Keratinocyte (primary cell): ENCODE measurements at regions not wholly inside any gene's neighbourhood (a gene's known extent, or its start where the extent isn't known, plus 50 kb on each side); places are given as distances from the start of the nearest gene placed in this dataset.

Experiments used
- DNase-seq: peaks from one replicate; pipeline ENCODE4 v3.0.0-alpha.2; 2011; ENCODE audit warnings: low read depth, missing footprints, low spot score
- FAIRE-seq: peaks from 2 replicates; lab custom pipeline; 2011; peaks lifted over from hg19 to GRCh38; lab: Jason Lieb, UNC
- H2AFZ ChIP-seq: 2 replicates; pipeline ENCODE4 v1.6.0; 2012; ENCODE audit warnings: low read length, control low read depth, inconsistent platforms; ENCODE audit not compliant: control insufficient read depth
- H3K27ac ChIP-seq: 2 replicates; pipeline ENCODE4 v1.5.1; 2011; ENCODE audit warnings: low read length; ENCODE audit not compliant: control insufficient read depth, insufficient read depth
- H3K27me3 ChIP-seq: 3 replicates; pipeline ENCODE4 v1.6.0; 2011; ENCODE audit warnings: low read length; ENCODE audit not compliant: control insufficient read depth, insufficient read depth; ENCODE audit errors: extremely low read depth
- H3K36me3 ChIP-seq, 2 experiments: 2 replicates in 1 of 2; 3 replicates in 1 of 2; pipeline ENCODE4 v1.5.1; 2011; ENCODE audit warnings: low read length in 2 of 2, mild to moderate bottlenecking in 1 of 2; ENCODE audit not compliant: control insufficient read depth in 2 of 2, insufficient read depth in 2 of 2; ENCODE audit errors: extremely low read depth in 1 of 2
- H3K4me1 ChIP-seq: 3 replicates; pipeline ENCODE4 v1.5.1; 2011; ENCODE audit warnings: low read length; ENCODE audit not compliant: control insufficient read depth, insufficient read depth; ENCODE audit errors: extremely low read depth
- H3K4me2 ChIP-seq: 3 replicates; pipeline ENCODE4 v1.6.0; 2011; ENCODE audit warnings: low read depth, low read length; ENCODE audit not compliant: control insufficient read depth, insufficient read depth; ENCODE audit errors: extremely low read depth
- H3K4me3 ChIP-seq, 3 experiments: fragments of 200-600 bp in 1 of 3; sonication (generic) in 1 of 3; 2 replicates in 2 of 3; 3 replicates in 1 of 3; pipeline ENCODE4 v1.5.1; 2011 to 2016; ENCODE audit warnings: low read length in 3 of 3, mild to moderate bottlenecking in 3 of 3, control low read depth in 2 of 3, inconsistent platforms in 1 of 3, low read depth in 1 of 3, mixed read lengths in 1 of 3, mixed run types in 1 of 3, moderate library complexity in 1 of 3; ENCODE audit not compliant: control insufficient read depth in 2 of 3, insufficient read depth in 2 of 3; ENCODE audit errors: extremely low read depth in 1 of 3
- H3K79me2 ChIP-seq: 2 replicates; pipeline ENCODE4 v1.6.0; 2012; ENCODE audit warnings: low read length; ENCODE audit not compliant: control insufficient read depth, insufficient read depth
- H3K9ac ChIP-seq: 3 replicates; pipeline ENCODE4 v1.6.0; 2011; ENCODE audit warnings: low read length; ENCODE audit not compliant: control insufficient read depth, insufficient read depth; ENCODE audit errors: extremely low read depth
- H3K9me1 ChIP-seq: 3 replicates; pipeline ENCODE4 v1.6.0; 2011; ENCODE audit warnings: low read length; ENCODE audit not compliant: control insufficient read depth, insufficient read depth; ENCODE audit errors: extremely low read depth
- H3K9me3 ChIP-seq: 2 replicates; pipeline ENCODE4 v1.5.1; 2012; ENCODE audit warnings: low read depth, low read length; ENCODE audit not compliant: control insufficient read depth
- H4K20me1 ChIP-seq: 3 replicates; pipeline ENCODE4 v1.6.0; 2011; ENCODE audit warnings: low read length; ENCODE audit not compliant: control insufficient read depth, insufficient read depth; ENCODE audit errors: extremely low read depth
- CTCF ChIP-seq, 3 experiments: IDR thresholded peaks in 1 of 3; conservative IDR thresholded peaks in 1 of 3; optimal IDR thresholded peaks in 1 of 3; 2 replicates in 2 of 3; 3 replicates in 1 of 3; pipeline versions ENCODE3 to v1.5.1; 2011; ENCODE audit warnings: low read length in 3 of 3, mild to moderate bottlenecking in 3 of 3, moderate library complexity in 2 of 3, control low read depth in 1 of 3, inconsistent platforms in 1 of 3; ENCODE audit not compliant: insufficient read depth in 2 of 3; ENCODE audit errors: extremely low read depth in 1 of 3
- EZH2 ChIP-seq: IDR thresholded peaks from one replicate; pipeline ENCODE4 v1.6.1; 2012; ENCODE audit warnings: inconsistent platforms, mild to moderate bottlenecking, low read length, moderate library complexity
- dilution Hi-C: fragments of 300-500 bp; cut with MboI; formaldehyde crosslinking; loops from one replicate; pipeline ENCODE4 v1.7.0; 2020; ENCODE audit warnings: low sequenced_read_pairs; ENCODE audit not compliant: extremely low pct_ligation_motif_present

DNA sequence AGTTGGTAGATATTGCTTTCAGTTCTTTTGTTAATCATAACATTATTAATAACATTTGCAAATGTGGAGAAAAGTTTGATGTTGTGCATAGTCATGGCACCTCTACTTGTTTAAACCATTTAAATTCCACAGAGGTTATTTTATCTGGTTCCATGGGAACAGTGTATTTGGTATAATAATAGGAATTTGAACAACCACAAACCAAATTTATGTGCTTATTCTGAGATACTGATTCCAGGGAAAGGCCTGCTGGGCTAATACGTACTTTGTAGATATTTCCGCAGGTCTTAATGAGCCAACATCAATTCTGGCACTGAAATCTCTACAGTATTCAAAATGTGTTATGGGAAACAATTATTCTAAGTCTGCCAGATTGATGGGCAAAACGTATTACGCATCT is 319.0 kb downstream of the DKK2 start:
- dilution Hi-C loops: no loop called here
- no peaks in the 10 kb centered on the region for H3K27me3 ChIP-seq
- no peak overlapping the region for H3K27ac ChIP-seq
- H3K79me2 ChIP-seq: no peaks in the 10 kb centered on the region
- no peaks in the 10 kb centered on the region for H3K9me1 ChIP-seq
- TF ChIP-seq EZH2 (no peak), CTCF (optimal IDR thresholded peaks at IDR 0.05 in 1 of 3, IDR thresholded peaks at IDR 0.05 in 1 of 3, conservative IDR thresholded peaks at IDR 0.05 in 1 of 3; ENCODE audit: extremely low read depth in 1 of 3, insufficient read depth in 2 of 3, low read length in 3 of 3) (no peak)
- H3K4me2 ChIP-seq: no peak overlapping the region
- H3K36me3 ChIP-seq: no peaks in the 10 kb centered on the region
- FAIRE-seq (no peak), DNase-seq (no peak)
- no peaks in the 10 kb centered on the region for H3K9me3 ChIP-seq
- H3K4me1 ChIP-seq: no peaks in the 10 kb centered on the region
- H3K9ac ChIP-seq: no peak overlapping the region
- H3K4me3 ChIP-seq: no peak overlapping the region
- no peak overlapping the region for H2AFZ ChIP-seq
- H4K20me1 ChIP-seq: no peaks in the 10 kb centered on the region

GRCh38 chr4:106715825-106716224 is 320.3 kb downstream of the DKK2 start:
- H2AFZ ChIP-seq: no peak overlapping the region
- no peaks in the 10 kb centered on the region for H3K36me3 ChIP-seq
- H3K9me3 ChIP-seq: no peaks in the 10 kb centered on the region
- FAIRE-seq (no peak), DNase-seq (no peak)
- H3K27ac ChIP-seq: no peak overlapping the region
- H3K9ac ChIP-seq: no peak overlapping the region
- H4K20me1 ChIP-seq: no peaks in the 10 kb centered on the region
- H3K9me1 ChIP-seq: no peaks in the 10 kb centered on the region
- no peak overlapping the region for H3K4me3 ChIP-seq
- H3K79me2 ChIP-seq: no peaks in the 10 kb centered on the region
- H3K4me1 ChIP-seq: no peaks in the 10 kb centered on the region
- no peak overlapping the region for H3K4me2 ChIP-seq
- TF ChIP-seq EZH2 (no peak), CTCF (optimal IDR thresholded peaks at IDR 0.05 in 1 of 3, IDR thresholded peaks at IDR 0.05 in 1 of 3, conservative IDR thresholded peaks at IDR 0.05 in 1 of 3; ENCODE audit: extremely low read depth in 1 of 3, insufficient read depth in 2 of 3, low read length in 3 of 3) (no peak)
- no peaks in the 10 kb centered on the region for H3K27me3 ChIP-seq
- dilution Hi-C loops: no loop called here
